CD4-positive, alpha-beta T cell (primary cell): ENCODE measurements at regions not wholly inside any gene's neighbourhood (a gene's known extent, or its start where the extent isn't known, plus 50 kb on each side); places are given as distances from the start of the nearest gene placed in this dataset.

ENCODE experiments used
- ATAC-seq: fragments of 200-7000 bp; cut with Tn5 transposase; one replicate; pipeline ENCODE4 v1.10.0; 2022; ENCODE audit warnings: mild to moderate bottlenecking; ENCODE audit not compliant: poor library complexity
- CTCF ChIA-PET: fragments of 350-600 bp; sonication (Branson Sonifier 250); formaldehyde crosslinking; loops from one replicate; lab custom pipeline; 2021; ENCODE audit warnings: antibody characterized with exemption, inconsistent platforms; lab: Charles Lee
- POLR2A ChIA-PET: fragments of 350-600 bp; sonication (Branson Sonifier 250); formaldehyde crosslinking; loops from one replicate; lab custom pipeline; 2021; ENCODE audit warnings: antibody characterized with exemption, inconsistent platforms; lab: Charles Lee
- DNase-seq, 14 experiments: peaks; one replicate each; pipeline ENCODE4 v3.0.0-alpha.2; 2013 to 2020; ENCODE audit warnings: mixed read lengths in 2 of 14
- H3K27ac ChIP-seq, 2 donors: one replicate each; pipeline versions ENCODE4 v1.5.1 to v1.7.0; 2013; ENCODE audit warnings: low read length in 2 of 2, low read depth in 1 of 2, mild to moderate bottlenecking in 1 of 2
- H3K27me3 ChIP-seq, 2 experiments: 1 replicate in 1 of 2; 2 replicates in 1 of 2; pipeline versions ENCODE4 v1.6.1 to v1.7.0; 2013; ENCODE audit warnings: low read length in 2 of 2, control low read depth in 1 of 2, mild to moderate bottlenecking in 1 of 2, moderate library complexity in 1 of 2; ENCODE audit not compliant: insufficient read depth in 2 of 2, control insufficient read depth in 1 of 2
- H3K36me3 ChIP-seq: one replicate; pipeline ENCODE4 v1.6.1; 2013; ENCODE audit warnings: low read length, control low read depth; ENCODE audit not compliant: insufficient read depth
- H3K4me1 ChIP-seq: one replicate; pipeline ENCODE4 v1.6.1; 2013; ENCODE audit warnings: low read length, control low read depth; ENCODE audit not compliant: insufficient read depth
- H3K4me3 ChIP-seq: one replicate; pipeline ENCODE4 v1.5.1; 2013; ENCODE audit warnings: mild to moderate bottlenecking, low read length, moderate library complexity
- H3K9me3 ChIP-seq, 2 experiments: 1 replicate in 1 of 2; 2 replicates in 1 of 2; pipeline versions ENCODE4 v1.6.1 to v1.7.0; 2013; ENCODE audit warnings: low read length in 2 of 2, mild to moderate bottlenecking in 2 of 2, control low read depth in 1 of 2, moderate library complexity in 1 of 2; ENCODE audit not compliant: control insufficient read depth in 1 of 2, insufficient read depth in 1 of 2
- H3K27ac Mint-ChIP-seq: one replicate; pipeline ENCODE4 v1.8.0; 2020; ENCODE audit warnings: mixed read lengths
- H3K27me3 Mint-ChIP-seq: one replicate; pipeline ENCODE4 v1.8.0; 2021; ENCODE audit warnings: mixed read lengths
- H3K36me3 Mint-ChIP-seq: one replicate; pipeline ENCODE4 v1.8.0; 2021; ENCODE audit warnings: low read depth, mixed read lengths
- H3K4me1 Mint-ChIP-seq: one replicate; pipeline ENCODE4 v1.8.0; 2021; ENCODE audit warnings: low read depth, mixed read lengths
- H3K4me3 Mint-ChIP-seq: one replicate; pipeline ENCODE4 v1.8.0; 2020; ENCODE audit warnings: mild to moderate bottlenecking, mixed read lengths
- H3K9me3 Mint-ChIP-seq: one replicate; pipeline ENCODE4 v1.8.0; 2020; ENCODE audit warnings: mixed read lengths
- intact Hi-C, 2 experiments: fragments of 100-400 bp; cut with DNase I in 1 of 2; cut with micrococcal nuclease in 1 of 2; formaldehyde crosslinking; loops; one replicate each; pipeline versions ENCODE4 v1.15.1 to v1.9.0; 2023 to 2025; cut with DNase I, micrococcal nuclease
- TF ChIP-seq, protein P1 (sequence below): fragments of 200-600 bp; IDR thresholded peaks from one replicate; pipeline ENCODE4 v1.8.0; 2022; ENCODE audit warnings: antibody characterized with exemption, mild to moderate bottlenecking

DNA sequence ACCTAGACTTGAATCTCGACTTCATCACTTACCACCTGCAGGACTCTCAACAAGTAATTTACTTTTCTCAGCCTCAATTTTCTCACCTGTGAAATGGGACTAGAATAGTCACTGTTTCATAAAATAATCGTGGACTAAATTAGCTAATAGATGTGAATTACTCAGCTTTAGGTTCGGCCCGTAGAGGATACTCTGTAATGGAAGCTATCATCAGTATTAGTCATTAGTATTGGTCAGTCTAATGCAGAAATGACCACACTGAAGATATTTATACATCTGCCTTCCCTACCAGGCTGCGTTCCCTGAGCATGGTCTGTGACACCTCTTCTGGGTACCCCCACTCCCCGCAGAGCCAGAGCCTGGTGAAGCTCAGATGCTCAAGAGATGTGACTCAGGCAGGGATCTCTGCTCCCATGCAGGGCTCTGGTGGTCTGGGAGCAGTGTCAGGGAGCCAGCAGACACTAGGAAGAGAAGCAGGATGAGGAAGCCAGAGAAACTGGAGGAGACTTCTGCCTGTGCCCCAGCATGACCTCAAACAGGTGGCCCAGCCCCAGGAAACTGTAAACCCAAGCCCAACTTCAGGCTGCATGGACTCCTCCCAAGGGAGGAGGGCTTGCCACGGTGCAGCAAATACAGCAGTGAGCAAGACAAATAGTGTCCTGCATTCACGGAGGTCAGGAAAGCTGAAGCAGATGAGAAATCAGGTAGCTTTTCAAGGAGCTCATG is 88.0 kb upstream of the E2F8 start:
- no peaks in the 10 kb centered on the region for H3K36me3 ChIP-seq
- H3K27me3 ChIP-seq, result no peaks in the 10 kb centered on the region
- no peaks in the 10 kb centered on the region for H3K4me1 ChIP-seq
- Mint-ChIP-seq H3K36me3 (no peaks in the 10 kb centered on the region), H3K4me1 (no peaks in the 10 kb centered on the region), H3K9me3 (no peaks in the 10 kb centered on the region), H3K27ac (no peak overlapping the region), H3K27me3 (peaks cover 10% of the 10 kb centered on the region), H3K4me3 (no peak overlapping the region)
- ATAC-seq (no peak), DNase-seq (no peak)
- CTCF ChIA-PET, result no interaction called here
- POLR2A ChIA-PET, result no interaction called here
- peaks cover 0 to 2% of the 10 kb centered on the region in 2 experiments for H3K9me3 ChIP-seq
- intact Hi-C loops, result no loop called here
- no peak overlapping the region for H3K27ac ChIP-seq
- H3K4me3 ChIP-seq, result no peak overlapping the region
- TF ChIP-seq, protein P1, sequence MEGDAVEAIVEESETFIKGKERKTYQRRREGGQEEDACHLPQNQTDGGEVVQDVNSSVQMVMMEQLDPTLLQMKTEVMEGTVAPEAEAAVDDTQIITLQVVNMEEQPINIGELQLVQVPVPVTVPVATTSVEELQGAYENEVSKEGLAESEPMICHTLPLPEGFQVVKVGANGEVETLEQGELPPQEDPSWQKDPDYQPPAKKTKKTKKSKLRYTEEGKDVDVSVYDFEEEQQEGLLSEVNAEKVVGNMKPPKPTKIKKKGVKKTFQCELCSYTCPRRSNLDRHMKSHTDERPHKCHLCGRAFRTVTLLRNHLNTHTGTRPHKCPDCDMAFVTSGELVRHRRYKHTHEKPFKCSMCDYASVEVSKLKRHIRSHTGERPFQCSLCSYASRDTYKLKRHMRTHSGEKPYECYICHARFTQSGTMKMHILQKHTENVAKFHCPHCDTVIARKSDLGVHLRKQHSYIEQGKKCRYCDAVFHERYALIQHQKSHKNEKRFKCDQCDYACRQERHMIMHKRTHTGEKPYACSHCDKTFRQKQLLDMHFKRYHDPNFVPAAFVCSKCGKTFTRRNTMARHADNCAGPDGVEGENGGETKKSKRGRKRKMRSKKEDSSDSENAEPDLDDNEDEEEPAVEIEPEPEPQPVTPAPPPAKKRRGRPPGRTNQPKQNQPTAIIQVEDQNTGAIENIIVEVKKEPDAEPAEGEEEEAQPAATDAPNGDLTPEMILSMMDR, result no peak

DNA sequence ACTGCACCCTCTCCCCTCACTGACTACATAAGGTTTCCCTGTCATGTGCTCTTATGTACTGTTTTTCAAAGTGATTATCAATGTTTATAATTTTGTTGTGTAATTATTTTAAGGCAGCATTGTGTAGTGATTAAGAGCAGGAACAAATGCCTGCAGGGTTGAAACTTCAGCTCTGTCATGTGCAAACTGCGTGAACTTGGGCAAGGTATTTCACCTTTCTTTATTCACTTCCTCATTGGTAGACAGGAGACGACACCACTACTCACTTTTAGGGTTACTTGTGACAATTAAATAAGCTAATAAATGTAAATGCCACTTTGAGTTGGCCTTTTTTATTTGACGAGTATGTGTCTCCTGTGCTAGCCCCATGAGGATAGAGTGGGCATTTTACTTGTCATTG is 86.5 kb upstream of the E2F8 start:
- intact Hi-C loops, result no loop called here
- DNase-seq, result no peak
- H3K9me3 ChIP-seq, result no peaks in the 10 kb centered on the region
- POLR2A ChIA-PET, result no interaction called here
- no peaks in the 10 kb centered on the region for H3K36me3 ChIP-seq
- peaks cover 2% of the 10 kb centered on the region for H3K9me3 Mint-ChIP-seq
- no peaks in the 10 kb centered on the region for H3K36me3 Mint-ChIP-seq
- CTCF ChIA-PET, result no interaction called here
- H3K27ac ChIP-seq, result no peak overlapping the region
- H3K4me1 ChIP-seq, result no peaks in the 10 kb centered on the region
- H3K4me1 Mint-ChIP-seq, result no peaks in the 10 kb centered on the region
- no peaks in the 10 kb centered on the region for H3K27me3 ChIP-seq
- no peak overlapping the region for H3K4me3 ChIP-seq
- no peak overlapping the region for H3K27ac Mint-ChIP-seq
- no peak overlapping the region for H3K4me3 Mint-ChIP-seq
- ATAC-seq, result no peak
- peaks cover 20% of the 10 kb centered on the region for H3K27me3 Mint-ChIP-seq
- TF ChIP-seq, protein P1, result no peak

DNA sequence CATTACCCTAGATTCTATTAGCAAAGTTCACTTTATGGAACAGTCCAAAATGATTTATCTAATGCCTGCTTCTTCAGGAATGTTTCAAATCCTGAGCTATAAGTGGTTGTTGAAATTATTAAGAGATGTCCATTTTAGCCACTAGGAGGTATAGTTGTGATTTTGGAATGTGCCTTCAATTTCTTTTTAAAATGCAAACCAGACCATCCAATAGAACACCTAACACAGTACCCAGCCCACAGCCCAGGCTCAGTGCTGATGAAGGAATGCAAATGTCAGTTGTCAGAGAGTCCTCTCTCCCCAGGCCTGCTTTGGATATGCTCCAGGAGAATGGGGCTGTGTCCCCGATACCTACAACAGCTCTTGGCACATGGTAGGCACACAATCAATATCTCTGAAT is 85.8 kb upstream of the E2F8 start:
- no peak overlapping the region for H3K4me3 Mint-ChIP-seq
- no peaks in the 10 kb centered on the region for H3K36me3 ChIP-seq
- CTCF ChIA-PET, result no interaction called here
- DNase-seq (no peak), ATAC-seq (no peak)
- H3K36me3 Mint-ChIP-seq, result no peaks in the 10 kb centered on the region
- no peak overlapping the region for H3K4me3 ChIP-seq
- H3K9me3 ChIP-seq, result no peaks in the 10 kb centered on the region
- H3K27me3 ChIP-seq, result peaks cover 3 to 4% of the 10 kb centered on the region in 2 experiments
- no peaks in the 10 kb centered on the region for H3K4me1 Mint-ChIP-seq
- H3K27ac Mint-ChIP-seq, result no peak overlapping the region
- TF ChIP-seq, protein P1, result no peak
- no peaks in the 10 kb centered on the region for H3K4me1 ChIP-seq
- intact Hi-C loops, result no loop called here
- peaks cover 28% of the 10 kb centered on the region for H3K27me3 Mint-ChIP-seq
- POLR2A ChIA-PET, result no interaction called here
- H3K9me3 Mint-ChIP-seq, result peaks cover 2% of the 10 kb centered on the region
- no peak overlapping the region for H3K27ac ChIP-seq
